Superior temporal gyrus (tissue), 1 donor: ENCODE measurements at regions not wholly inside any gene's neighbourhood (a gene's known extent, or its start where the extent isn't known, plus 50 kb on each side); places are given as distances from the start of the nearest gene placed in this dataset.

ENCODE experiments used
- DNase-seq: peaks from one replicate; pipeline ENCODE4 v3.0.0-alpha.2; 2016; ENCODE audit errors: extremely low spot score

- no peak for DNase-seq
Measured at GRCh38 chr22:48845356-48845936, 982.2 kb downstream of the BRD1 start.

DNA sequence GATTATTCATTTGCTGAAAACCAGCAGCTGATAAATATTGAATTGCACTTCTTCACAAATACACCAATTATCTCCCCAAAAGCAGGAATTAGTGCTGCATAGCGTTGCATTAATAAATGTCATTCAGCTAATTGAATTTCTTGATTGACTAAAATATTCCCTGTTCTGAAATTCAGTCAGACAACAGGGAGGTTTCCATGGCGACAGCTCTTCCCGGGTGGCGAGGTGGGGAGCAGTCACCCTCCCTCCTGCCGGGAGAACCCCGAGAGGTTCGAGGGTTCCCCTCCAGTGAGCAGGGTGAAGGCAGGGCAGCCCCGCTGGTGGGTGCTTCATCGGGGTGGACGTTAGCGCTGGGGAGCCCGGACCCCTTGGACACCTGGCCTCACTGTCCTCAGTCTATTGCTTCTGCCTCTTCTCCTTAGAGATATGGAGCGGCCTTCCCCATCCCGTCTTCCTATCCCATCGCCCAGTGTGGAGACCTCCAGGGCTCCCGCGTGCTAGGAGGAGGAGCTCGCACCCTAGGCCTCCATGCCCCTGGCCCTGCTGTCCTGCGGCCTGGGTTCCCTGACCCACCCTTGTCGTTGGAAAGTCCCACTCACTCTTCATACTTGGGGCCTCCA, 983.5 kb downstream of the BRD1 start:
- no peak for DNase-seq

DNA sequence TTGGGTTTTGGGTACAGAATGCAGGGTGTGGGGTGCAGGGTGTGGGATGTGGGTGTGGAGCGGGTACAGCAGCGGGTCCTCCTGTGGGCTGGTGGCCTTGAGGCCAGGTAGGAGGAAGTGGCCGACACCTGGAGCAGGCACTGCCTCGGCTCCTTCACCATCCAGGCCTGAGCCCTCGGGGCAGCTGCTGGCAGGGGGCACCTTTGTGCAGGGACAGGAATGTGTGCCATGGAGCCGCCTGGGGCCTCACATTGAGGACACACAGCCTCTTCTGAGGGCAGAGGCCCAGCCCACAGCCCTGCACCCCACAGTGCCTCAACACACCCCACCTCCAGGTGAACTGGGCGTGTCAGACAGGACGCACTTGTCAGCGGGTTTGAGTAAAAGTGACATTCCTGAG, 984.0 kb downstream of the BRD1 start:
- no peak for DNase-seq

- DNase-seq: no peak
Measured at GRCh38 chr22:48842976-48843375, 984.7 kb downstream of the BRD1 start.

DNA sequence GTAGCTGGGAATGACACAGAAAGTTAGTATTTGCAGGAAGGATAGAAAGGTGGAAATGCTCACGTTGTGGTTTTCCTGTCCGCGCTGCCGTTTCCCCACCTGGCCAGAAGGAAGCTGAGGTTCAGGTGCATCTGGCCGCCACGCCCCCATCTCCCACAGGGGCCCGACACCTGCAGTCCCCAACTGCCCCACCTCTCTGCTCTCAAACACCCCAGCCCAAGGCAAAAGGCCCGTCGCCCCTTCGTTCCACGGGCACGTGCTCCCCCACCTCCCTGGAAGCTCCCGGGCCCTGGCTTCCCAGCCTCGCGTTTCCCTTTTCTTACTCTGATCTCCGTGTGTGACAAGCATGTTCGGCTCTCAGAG, 985.1 kb downstream of the BRD1 start:
- DNase-seq: no peak

- DNase-seq: no peak
Measured at GRCh38 chr22:48841881-48842582, 985.6 kb downstream of the BRD1 start.

DNA sequence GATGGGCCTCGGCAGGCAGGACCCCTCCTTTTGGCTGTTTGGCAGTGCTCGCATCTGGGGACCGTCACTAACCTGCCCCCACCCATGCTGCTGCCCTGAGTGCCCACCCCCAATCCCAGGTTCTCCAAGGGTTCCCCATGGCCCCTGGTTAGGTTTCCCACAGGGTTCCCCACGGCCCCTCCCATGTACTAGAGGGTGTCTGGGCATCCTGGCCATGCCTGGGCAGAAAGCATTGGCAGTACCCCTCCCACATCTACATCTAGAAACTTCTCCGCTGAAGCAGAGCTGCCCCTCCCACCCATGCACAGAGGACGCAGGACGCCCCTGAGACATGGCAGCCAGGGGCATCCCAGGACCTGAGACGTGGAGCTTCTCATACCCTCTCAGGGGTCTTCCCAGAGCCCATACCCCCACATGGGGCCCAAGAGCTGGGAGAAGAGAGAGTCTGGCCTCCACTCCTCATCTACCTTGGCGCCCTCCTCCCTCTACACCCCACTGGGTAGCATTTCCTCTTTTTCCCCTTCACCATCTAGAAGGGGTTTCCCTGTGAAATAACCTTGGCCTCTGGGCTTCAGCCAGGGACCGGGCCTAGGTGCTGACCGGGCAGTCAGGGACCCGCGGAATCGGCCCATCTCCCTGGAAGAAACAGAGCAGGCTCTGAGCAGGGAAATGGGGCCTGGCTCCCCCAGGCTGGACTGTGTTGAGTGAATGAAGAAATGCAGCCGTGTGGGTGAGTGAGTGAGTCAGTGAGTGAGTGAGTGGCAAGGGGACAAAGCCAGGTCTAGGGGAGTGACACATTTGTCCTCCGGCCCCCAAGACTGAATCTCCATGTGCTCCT, 987.3 kb downstream of the BRD1 start:
- DNase-seq: no peak

DNA sequence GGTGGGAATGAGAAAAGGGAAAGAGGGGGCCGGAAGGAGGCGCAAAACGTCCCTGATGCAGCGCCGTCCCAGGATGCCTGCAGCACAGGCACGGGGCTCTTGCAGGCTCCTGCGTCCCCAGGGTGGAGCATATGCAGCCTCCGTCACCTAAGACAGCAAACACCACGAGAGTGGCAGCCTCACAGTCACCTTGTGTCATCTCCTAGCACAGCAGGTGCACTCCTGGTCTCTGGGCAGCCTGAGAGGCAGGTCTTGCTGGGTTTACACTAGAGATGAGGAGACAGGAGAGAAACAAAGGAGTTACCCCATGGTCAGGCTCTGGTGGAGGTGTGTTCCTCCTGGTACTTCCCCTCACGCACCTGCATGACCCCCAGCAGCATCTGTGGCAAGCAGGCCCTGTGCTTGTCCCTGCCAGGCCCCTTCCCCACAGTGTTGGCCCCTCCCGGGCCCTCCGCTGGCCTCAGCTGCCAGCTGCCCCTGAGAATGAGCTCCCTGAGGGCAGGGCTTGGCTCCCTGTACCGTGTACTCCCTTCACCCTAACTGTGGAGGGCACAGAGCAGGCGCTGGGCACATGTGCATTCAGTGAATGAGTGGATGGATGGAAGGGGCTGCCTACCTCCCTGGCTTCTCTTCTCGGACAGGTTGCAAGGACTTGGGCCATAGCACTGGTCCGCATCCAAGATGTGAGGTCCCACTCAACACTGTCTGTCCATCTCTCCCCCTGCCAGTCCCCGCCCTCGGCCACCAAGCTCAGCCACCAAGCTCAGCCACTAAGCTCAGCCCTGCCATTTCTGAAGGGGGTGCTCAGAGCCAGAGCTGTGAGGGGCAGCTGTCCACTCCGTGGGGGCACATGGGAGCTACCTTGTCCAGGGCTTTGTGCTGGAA, 988.6 kb downstream of the BRD1 start:
- no peak for DNase-seq

DNA sequence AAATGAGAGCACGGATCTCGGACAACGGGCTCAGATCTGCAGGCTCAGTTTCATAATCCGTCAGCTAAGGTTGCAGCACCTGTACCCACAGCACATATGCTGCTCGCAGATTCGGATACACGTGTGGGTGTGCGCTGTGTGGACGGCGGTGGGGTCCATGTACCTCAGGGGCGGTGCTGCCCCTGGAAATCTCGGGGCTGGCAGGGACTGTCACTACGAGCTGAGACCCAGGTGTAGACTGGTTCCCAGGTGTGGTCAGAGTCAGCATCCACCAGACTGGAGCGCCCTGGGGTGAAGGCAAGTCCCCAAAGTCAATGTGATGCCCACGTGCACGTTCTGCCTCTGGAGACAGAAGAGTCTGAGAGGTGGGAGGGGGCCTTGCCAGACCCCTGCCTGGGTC, 989.3 kb downstream of the BRD1 start:
- DNase-seq: no peak

- DNase-seq: no peak
Measured at GRCh38 chr22:48837341-48837935, 990.2 kb downstream of the BRD1 start.

DNA sequence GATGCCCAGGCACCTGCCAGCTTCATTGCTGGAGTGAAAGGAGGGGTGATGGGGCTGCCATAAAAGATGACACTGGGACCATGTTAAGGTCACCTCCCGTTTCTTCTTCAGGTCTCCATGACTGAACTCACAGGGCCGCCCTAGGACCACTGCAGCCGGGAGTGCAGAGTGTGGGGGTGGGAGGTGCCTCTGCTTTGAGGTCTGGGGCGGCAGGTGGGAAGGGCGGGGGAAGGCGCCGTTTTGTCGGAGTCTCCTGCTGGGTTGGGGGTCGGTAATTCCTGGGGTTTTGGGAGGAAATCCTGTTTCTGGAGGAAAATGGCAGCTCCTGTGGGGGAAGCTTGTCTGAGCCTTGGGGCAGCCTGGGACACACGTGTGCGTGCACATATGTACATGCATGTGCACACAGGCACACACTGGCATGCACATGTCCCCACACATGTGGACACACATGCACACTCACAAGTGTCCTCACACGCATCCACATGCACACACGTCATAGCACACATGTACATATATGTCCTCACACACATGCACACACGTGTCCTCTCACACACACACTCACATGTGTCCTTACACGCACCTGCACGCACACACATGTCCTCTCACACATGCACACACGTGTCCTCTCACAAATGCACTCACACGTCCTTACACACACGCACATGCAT, 990.9 kb downstream of the BRD1 start:
- DNase-seq: no peak

DNA sequence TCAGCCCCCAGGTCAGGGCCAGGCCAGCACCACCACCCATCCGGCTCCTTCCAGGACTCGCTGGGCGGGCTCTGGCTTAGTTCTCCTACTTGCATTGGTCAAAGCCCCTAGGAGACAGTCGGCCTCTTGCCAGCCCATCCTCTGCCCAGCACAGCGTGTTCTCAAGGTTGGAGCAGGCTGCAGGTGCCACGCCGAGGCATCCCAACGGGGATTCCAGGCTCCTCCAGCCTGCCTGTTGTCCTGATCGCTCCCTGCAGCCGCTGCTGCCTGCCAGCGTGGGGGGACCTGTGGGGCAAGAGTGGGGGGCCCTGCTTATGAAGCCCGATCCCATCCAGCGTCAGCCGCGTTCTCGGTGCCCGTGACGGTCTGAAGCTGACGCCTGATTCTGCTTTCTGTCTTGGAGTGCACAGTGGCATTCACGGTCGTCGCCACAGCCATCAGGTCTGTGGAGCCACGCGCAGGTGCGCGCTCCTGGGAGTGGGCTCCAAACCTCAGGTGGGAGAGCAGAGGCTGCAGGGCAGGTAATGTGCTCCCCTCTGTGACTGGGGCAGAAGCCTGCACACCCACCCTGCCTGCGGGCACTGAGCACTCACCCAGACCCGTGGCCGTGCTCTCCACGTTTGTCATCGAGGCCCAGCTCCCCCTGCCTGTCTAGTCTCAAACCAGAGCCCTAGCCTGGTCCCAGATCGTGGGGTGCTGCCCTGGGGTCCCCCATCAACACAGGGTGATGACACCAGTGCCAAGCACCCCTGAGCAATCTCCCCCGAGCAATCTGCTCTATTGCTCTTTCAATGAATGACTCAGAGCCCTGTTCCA, 991.6 kb downstream of the BRD1 start:
- DNase-seq: no peak

DNA sequence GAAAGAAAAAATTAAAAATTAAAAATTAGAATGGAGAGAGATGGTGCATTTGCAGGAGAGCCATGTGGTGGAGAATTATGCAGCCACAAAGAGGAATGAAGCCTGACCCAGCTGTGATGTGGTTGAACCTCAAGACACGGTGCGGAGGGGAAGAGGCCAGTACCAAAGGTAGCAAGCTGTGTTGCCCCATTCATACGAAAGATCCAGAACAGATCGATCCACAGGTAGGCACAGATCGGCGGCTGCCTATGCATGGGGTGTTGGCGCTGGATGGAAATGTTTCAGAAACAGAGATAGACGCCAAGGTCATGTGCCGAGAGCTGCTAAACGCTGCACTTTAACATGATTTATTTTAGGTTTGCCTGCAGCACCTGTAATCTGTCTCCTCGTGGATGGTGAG, 992.3 kb downstream of the BRD1 start:
- no peak for DNase-seq

GRCh38 chr22:48834404-48834803, 993.3 kb downstream of the BRD1 start:
- no peak for DNase-seq

GRCh38 chr22:48832592-48832991, 995.1 kb downstream of the BRD1 start:
- DNase-seq: no peak

DNA sequence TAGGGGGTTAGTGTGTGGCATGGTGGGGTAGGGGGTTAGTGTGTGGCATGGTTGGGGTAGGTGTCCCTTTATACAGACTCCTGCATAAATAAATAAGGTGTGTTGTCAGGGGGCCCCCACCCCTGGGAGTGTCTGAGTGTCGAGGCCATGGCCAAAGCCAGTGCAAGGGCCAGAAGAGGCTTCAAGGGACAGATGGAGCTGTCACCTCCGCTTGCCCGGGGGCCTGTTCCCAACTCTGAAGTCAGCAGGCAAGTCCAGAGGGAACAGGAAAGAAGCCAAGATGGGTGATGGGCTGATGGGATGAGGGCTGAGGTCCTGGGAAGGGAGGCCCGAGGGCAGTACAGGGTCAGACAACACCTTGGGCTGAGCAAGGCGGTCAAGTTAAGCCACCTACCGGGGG, 997.8 kb downstream of the BRD1 start:
- DNase-seq: no peak

GRCh38 chr22:48828688-48829087, 999.0 kb downstream of the BRD1 start:
- DNase-seq: no peak

DNA sequence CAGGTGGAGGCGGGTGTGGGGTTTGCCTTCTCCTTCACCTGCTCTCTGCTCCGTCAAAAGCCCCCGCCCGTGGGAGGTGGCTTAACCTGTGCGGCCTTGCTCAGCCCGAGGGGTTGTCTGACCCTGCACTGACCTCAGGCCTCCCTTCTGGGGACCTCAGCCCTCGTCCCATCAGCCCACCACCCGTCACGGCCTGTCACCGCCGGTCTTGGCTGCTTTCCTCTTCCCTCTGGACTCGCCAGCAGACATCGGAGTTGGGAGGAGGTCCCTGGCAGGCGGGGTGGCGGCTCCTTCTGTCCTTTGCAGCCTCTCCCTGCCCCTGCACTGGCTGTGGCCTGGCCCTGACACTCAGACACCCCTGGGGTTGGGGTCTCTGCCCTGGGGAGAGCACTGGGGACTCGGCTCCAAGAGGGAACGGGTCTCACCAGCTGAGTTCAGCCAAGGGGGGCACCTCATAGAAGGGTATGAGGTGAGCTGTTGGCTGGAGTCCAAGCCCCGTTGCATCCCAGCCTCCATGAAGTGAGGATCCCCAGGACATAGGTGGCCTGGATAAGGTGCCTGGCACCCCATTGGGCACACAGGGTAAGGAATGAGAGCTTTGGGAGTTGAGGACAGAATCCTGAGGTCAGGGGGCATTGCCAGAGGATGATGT, 999.6 kb downstream of the BRD1 start:
- no peak for DNase-seq

DNA sequence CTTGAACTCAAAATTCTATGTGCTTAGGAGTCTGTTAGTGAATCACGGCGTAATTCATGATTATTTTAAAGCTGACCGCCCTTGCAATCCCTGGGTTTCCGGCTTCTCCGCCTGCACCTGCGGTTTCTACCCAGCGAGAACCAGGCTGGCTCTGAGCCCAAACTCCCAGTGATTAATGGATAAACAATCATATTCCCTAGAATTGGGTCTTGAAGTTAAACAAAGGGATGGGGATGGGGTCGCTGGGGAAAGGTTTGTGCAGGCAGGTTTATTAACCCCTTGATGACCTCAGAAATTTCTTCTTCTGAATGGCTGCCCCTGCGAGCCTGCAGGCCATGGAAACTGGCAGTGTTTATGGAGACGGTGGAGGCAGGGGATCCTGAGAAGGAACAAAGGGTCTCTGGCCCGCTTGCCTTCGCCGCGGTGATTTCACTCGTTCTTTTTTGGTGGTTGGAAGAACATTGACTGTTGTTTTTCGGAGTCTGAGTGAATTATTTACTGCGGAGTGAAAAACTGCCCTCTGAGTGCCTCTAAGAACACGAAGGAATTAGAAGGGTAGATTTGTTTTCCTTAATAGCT, 1000.3 kb downstream of the BRD1 start:
- DNase-seq: no peak
